ENCODE measurements at regions not wholly inside any gene's neighbourhood (a gene's known extent, or its start where the extent isn't known, plus 50 kb on each side); places are given as distances from the start of the nearest gene placed in this dataset.

DNA sequence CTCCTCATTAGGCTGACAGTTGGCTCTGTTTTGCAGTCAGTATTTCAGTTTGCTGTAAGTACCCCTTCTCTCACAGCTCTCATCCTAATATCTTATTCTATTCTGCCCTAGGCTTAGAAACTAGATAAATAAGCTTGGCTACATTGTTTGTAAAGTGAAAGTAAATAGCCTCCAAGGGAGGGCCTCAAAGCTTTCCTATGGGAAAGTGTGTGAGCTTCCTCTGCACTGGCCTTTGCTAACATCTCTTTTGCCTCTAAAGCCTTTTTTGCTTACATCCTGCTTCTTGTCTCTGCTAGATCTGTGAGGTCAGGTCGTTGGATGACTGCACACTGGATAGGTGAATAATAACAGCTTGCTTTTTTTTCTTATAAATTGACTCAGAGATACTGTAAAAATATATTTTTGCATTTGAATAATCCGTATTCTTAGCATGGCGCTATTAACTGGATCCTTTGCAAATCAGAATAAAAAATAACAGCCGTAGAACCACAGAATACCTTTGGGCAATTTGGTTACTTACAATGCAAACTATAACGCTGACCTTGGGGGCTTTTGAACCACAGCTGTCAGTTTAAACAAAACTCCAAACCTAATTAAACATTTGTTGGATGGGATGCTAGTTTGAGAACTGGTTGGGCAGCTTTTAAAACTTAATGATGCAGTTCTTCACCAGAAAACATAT is 55.1 kb downstream of the TTC6 start:
- TF ChIP-seq, protein P1, sequence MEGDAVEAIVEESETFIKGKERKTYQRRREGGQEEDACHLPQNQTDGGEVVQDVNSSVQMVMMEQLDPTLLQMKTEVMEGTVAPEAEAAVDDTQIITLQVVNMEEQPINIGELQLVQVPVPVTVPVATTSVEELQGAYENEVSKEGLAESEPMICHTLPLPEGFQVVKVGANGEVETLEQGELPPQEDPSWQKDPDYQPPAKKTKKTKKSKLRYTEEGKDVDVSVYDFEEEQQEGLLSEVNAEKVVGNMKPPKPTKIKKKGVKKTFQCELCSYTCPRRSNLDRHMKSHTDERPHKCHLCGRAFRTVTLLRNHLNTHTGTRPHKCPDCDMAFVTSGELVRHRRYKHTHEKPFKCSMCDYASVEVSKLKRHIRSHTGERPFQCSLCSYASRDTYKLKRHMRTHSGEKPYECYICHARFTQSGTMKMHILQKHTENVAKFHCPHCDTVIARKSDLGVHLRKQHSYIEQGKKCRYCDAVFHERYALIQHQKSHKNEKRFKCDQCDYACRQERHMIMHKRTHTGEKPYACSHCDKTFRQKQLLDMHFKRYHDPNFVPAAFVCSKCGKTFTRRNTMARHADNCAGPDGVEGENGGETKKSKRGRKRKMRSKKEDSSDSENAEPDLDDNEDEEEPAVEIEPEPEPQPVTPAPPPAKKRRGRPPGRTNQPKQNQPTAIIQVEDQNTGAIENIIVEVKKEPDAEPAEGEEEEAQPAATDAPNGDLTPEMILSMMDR (IDR thresholded peaks at IDR 0.05): no peak
- no peaks in the 10 kb centered on the region for H3K27me3 ChIP-seq
- intact Hi-C loops (cut with DNase I): no loop called here
- ATAC-seq (no peak), DNase-seq (no peak)
- H3K4me1 ChIP-seq: no peaks in the 10 kb centered on the region
- H3K4me3 ChIP-seq: no peak overlapping the region
- H3K27ac ChIP-seq: no peak overlapping the region
- no peaks in the 10 kb centered on the region for H3K9me3 ChIP-seq
- no peaks in the 10 kb centered on the region for H3K36me3 ChIP-seq

DNA sequence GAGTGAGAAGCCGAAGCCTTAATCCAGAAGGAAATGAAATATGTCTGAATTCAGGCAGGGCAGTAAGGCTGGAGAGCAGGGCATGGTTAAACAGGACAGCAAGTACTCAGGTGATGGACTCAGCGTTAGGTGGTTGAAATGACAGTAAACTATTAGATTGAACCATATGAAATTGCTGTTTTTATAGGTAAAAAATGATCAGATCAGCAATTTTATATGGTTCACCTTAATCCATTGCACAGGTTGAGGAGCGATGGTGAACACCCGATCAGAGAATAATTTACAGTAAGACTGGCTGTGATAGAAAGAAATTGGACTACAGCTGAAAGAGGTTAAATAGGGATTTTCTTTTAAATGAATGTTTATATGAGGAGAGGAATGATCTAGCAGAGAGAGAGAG is 56.6 kb downstream of the TTC6 start:
- Histone ChIP-seq H3K4me3 (no peak overlapping the region), H3K9me3 (no peaks in the 10 kb centered on the region), H3K27me3 (no peaks in the 10 kb centered on the region), H3K4me1 (no peaks in the 10 kb centered on the region), H3K36me3 (no peaks in the 10 kb centered on the region), H3K27ac (no peak overlapping the region)
- ATAC-seq (no peak), DNase-seq (no peak)
- intact Hi-C loops (cut with DNase I): no loop called here
- TF ChIP-seq, protein P1 (IDR thresholded peaks at IDR 0.05): no peak

DNA sequence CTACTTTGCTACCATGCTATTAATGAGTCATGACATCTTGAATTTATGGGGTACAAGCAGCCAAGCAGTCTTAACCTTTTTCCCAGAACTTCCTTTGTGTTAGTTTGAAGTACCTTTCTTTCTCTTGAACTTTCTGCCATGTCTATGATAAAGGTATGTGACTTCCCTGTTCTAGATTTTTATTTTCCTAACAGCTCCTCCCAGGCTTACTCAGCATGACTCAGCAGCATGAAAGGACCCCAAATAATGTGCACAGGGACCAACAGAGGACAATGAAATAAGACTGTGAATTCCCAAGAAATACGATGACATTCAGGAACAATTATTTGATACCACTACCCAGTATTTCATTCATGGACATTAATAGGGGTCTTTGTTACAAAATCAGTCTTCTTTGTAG is 60.0 kb downstream of the TTC6 start:
- Histone ChIP-seq H3K36me3 (no peaks in the 10 kb centered on the region), H3K4me1 (no peaks in the 10 kb centered on the region), H3K9me3 (peaks cover 3% of the 10 kb centered on the region), H3K27ac (no peak overlapping the region), H3K27me3 (no peaks in the 10 kb centered on the region), H3K4me3 (no peak overlapping the region)
- intact Hi-C loops (cut with DNase I): no loop called here
- no peak for ATAC-seq
- no peak for DNase-seq
- TF ChIP-seq, protein P1 (IDR thresholded peaks at IDR 0.05): no peak

DNA sequence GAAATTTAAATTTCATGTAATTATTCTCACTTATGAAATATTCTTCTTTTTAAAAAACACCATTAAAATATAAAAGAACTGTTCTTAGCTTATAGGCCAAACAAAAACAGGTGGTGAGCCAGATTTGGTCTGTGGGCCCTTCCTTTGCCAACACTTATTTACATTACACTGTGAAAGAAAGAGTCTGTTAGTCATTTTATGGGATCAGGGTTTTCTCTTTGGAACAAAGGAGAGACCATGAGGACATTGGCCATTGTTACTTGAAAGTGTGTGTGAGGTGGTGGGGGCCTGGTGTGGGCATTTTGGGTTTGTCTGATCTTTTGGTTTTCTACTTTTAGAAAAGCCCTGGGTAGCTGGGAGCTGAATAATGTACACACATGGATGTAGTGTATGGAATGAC is 62.7 kb downstream of the TTC6 start:
- no peak for ATAC-seq
- no peak overlapping the region for H3K4me3 ChIP-seq
- no peak for DNase-seq
- no peaks in the 10 kb centered on the region for H3K27me3 ChIP-seq
- H3K27ac ChIP-seq: no peak overlapping the region
- TF ChIP-seq, protein P1 (IDR thresholded peaks at IDR 0.05): no peak
- no peaks in the 10 kb centered on the region for H3K36me3 ChIP-seq
- H3K9me3 ChIP-seq: peaks cover 11% of the 10 kb centered on the region
- H3K4me1 ChIP-seq: no peaks in the 10 kb centered on the region
- intact Hi-C loops (cut with DNase I): no loop called here

DNA sequence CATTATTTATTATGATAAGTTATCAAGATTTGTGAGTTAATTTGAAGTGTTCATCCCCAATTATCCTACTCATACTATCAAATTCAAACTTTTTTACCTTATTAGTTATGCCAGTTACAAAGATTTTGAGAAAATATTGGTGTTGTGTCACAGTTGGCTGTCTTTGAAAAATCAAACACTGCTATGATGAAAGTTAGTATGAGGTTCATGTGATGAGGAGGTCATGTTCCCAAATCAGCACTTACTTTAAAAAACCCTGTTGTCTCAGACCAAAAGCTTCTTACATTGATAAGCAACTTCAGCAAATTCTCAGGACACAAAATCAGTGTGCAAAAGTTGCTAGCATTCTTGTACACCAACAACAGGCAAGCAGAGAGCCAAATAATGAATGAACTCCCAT is 68.1 kb downstream of the TTC6 start:
- TF ChIP-seq, protein P1 (IDR thresholded peaks at IDR 0.05): no peak
- no peak for ATAC-seq
- Histone ChIP-seq H3K36me3 (no peaks in the 10 kb centered on the region), H3K27me3 (no peaks in the 10 kb centered on the region), H3K4me1 (no peaks in the 10 kb centered on the region), H3K4me3 (no peak overlapping the region), H3K9me3 (peaks cover 11% of the 10 kb centered on the region), H3K27ac (no peak overlapping the region)
- intact Hi-C loops (cut with DNase I): no loop called here
- DNase-seq: no peak

DNA sequence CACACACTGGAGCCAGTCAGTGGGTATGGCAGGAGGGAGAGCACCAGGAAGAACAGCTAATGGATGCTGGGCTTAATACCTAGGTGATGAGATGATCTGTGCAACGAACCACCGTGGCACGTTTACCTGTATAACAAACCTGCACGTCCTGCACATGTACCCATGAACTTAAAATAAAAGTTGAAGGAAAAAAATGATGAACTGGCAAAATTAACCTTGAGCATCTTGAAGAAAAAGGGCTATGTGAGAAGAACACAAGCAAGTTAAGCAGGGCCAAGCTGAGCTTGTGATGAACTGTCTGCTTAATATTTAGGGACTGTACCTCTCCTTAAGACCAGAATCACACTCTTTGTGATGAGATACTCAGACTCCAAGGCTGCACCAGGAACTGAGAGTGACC is 70.0 kb downstream of the TTC6 start:
- Histone ChIP-seq H3K4me1 (no peaks in the 10 kb centered on the region), H3K36me3 (no peaks in the 10 kb centered on the region), H3K9me3 (peaks cover 8% of the 10 kb centered on the region), H3K27me3 (no peaks in the 10 kb centered on the region), H3K4me3 (no peak overlapping the region), H3K27ac (no peak overlapping the region)
- intact Hi-C loops (cut with DNase I): no loop called here
- TF ChIP-seq, protein P1 (IDR thresholded peaks at IDR 0.05): no peak
- DNase-seq (no peak), ATAC-seq (no peak)

Data from upper lobe of right lung (tissue), 1 donor.